GM19455 (cell line): ENCODE measurements at regions not wholly inside any gene's neighbourhood (a gene's known extent, or its start where the extent isn't known, plus 50 kb on each side); places are given as distances from the start of the nearest gene placed in this dataset.

ENCODE experiments used
- ATAC-seq: cut with Tn5 transposase; IDR thresholded peaks from one replicate; pipeline ENCODE4 v1.9.1; 2021; ENCODE audit not compliant: unreplicated experiment

- no peak for ATAC-seq
Observed at GRCh38 chr10:128367807-128368206, 241.6 kb upstream of the MKI67 start.

- no peak for ATAC-seq
Observed at GRCh38 chr10:128369101-128369650, 243.0 kb upstream of the MKI67 start.

- peak; percentile 98 for ATAC-seq
Observed at GRCh38 chr10:128373071-128373749, 247.0 kb upstream of the MKI67 start.

- no peak for ATAC-seq
Observed at GRCh38 chr10:128373831-128374230, 247.6 kb upstream of the MKI67 start.

- no peak for ATAC-seq
Observed at GRCh38 chr10:128375171-128375570, 248.9 kb upstream of the MKI67 start.

- ATAC-seq, result no peak
Observed at GRCh38 chr10:128377364-128377987, 251.3 kb upstream of the MKI67 start.

GRCh38 chr10:128377988-128378387 is 251.8 kb upstream of the MKI67 start:
- ATAC-seq, result no peak

GRCh38 chr10:128380946-128381345 is 254.7 kb upstream of the MKI67 start:
- no peak for ATAC-seq

- no peak for ATAC-seq
Observed at GRCh38 chr10:128382225-128382624, 256.0 kb upstream of the MKI67 start.

- no peak for ATAC-seq
Observed at GRCh38 chr10:128384831-128385230, 258.6 kb upstream of the MKI67 start.

- no peak for ATAC-seq
Observed at GRCh38 chr10:128386231-128386630, 260.0 kb upstream of the MKI67 start.

GRCh38 chr10:128386816-128387604 is 260.8 kb upstream of the MKI67 start:
- ATAC-seq, result no peak

GRCh38 chr10:128390596-128390995 is 264.4 kb upstream of the MKI67 start:
- ATAC-seq, result no peak

- no peak for ATAC-seq
Observed at GRCh38 chr10:128393546-128393945, 267.3 kb upstream of the MKI67 start.

GRCh38 chr10:128398118-128398517 is 271.9 kb upstream of the MKI67 start:
- no peak for ATAC-seq

- no peak for ATAC-seq
Observed at GRCh38 chr10:128398999-128399398, 272.8 kb upstream of the MKI67 start.

- ATAC-seq, result no peak
Observed at GRCh38 chr10:128400564-128400963, 274.3 kb upstream of the MKI67 start.

- ATAC-seq, result no peak
Observed at GRCh38 chr10:128405450-128405849, 279.2 kb upstream of the MKI67 start.

- ATAC-seq, result no peak
Observed at GRCh38 chr10:128411643-128412042, 285.4 kb upstream of the MKI67 start.

GRCh38 chr10:128414568-128414967 is 288.3 kb upstream of the MKI67 start:
- no peak for ATAC-seq

GRCh38 chr10:128416231-128416630 is 290.0 kb upstream of the MKI67 start:
- no peak for ATAC-seq

- ATAC-seq, result no peak
Observed at GRCh38 chr10:128417826-128418225, 291.6 kb upstream of the MKI67 start.
